Mammary epithelial cell (primary cell): ENCODE measurements at regions not wholly inside any gene's neighbourhood (a gene's known extent, or its start where the extent isn't known, plus 50 kb on each side); places are given as distances from the start of the nearest gene placed in this dataset.

Source experiments
- CTCF ChIP-seq, 2 donors: IDR thresholded peaks in 1 of 2; conservative IDR thresholded peaks in 1 of 2; 2 replicates each; pipeline ENCODE4 v1.5.1; 2011 to 2012; ENCODE audit warnings: inconsistent platforms in 2 of 2, low read length in 2 of 2, mild to moderate bottlenecking in 2 of 2, control low read depth in 1 of 2, low read depth in 1 of 2; ENCODE audit not compliant: insufficient read depth in 1 of 2; ENCODE audit errors: extremely low read depth in 1 of 2
- EZH2 ChIP-seq: IDR thresholded peaks from 2 replicates; pipeline ENCODE4 v1.6.1; 2012; ENCODE audit warnings: low read length, inconsistent platforms, borderline replicate concordance

- TF ChIP-seq CTCF (conservative IDR thresholded peaks at IDR 0.05 in 1 of 2, IDR thresholded peaks at IDR 0.05 in 1 of 2; ENCODE audit: extremely low read depth in 1 of 2, insufficient read depth in 1 of 2, low read depth in 1 of 2, low read length in 2 of 2): no peak
- TF ChIP-seq EZH2: no peak
Observed at GRCh38 chr4:136311774-136312173, 1220.5 kb downstream of the PCDH18 start.
